KMS-11 (cell line): ENCODE measurements at regions not wholly inside any gene's neighbourhood (a gene's known extent, or its start where the extent isn't known, plus 50 kb on each side); places are given as distances from the start of the nearest gene placed in this dataset.

Source experiments
- H2AFZ ChIP-seq: fragments of 200-600 bp; sonication (generic); 2 replicates; pipeline ENCODE4 v1.6.1; 2016; ENCODE audit warnings: antibody characterized with exemption, mixed run types, low read depth
- H3K27ac ChIP-seq: fragments of 200-600 bp; sonication (generic); 2 replicates; pipeline ENCODE4 v1.6.1; 2016; ENCODE audit warnings: mild to moderate bottlenecking, mixed run types
- H3K27me3 ChIP-seq: fragments of 200-600 bp; sonication (generic); 2 replicates; pipeline ENCODE4 v1.6.1; 2017; ENCODE audit warnings: mild to moderate bottlenecking, low read depth, mixed run types, moderate library complexity; ENCODE audit not compliant: insufficient read depth
- H3K36me3 ChIP-seq: fragments of 200-600 bp; sonication (generic); 2 replicates; pipeline ENCODE4 v1.6.1; 2017; ENCODE audit warnings: mild to moderate bottlenecking, mixed run types; ENCODE audit not compliant: insufficient read depth
- H3K4me1 ChIP-seq: fragments of 200-600 bp; sonication (generic); 2 replicates; pipeline ENCODE4 v1.6.1; 2016; ENCODE audit warnings: mild to moderate bottlenecking, low read depth, mixed run types; ENCODE audit not compliant: poor library complexity, severe bottlenecking
- H3K4me2 ChIP-seq: fragments of 200-600 bp; sonication (generic); 2 replicates; pipeline ENCODE4 v1.7.0; 2016; ENCODE audit warnings: mild to moderate bottlenecking, mixed run types
- H3K4me3 ChIP-seq: fragments of 200-600 bp; sonication (generic); IDR thresholded peaks from 2 replicates; pipeline ENCODE4 v1.6.1; 2017; ENCODE audit warnings: low read depth, low read length, mixed read lengths; ENCODE audit not compliant: insufficient read depth
- H3K79me2 ChIP-seq: fragments of 200-600 bp; sonication (generic); 2 replicates; pipeline ENCODE4 v1.6.1; 2016; ENCODE audit warnings: low read depth, mixed run types; ENCODE audit not compliant: insufficient read depth
- H3K9ac ChIP-seq: fragments of 200-600 bp; sonication (generic); 2 replicates; pipeline ENCODE4 v1.6.1; 2016; ENCODE audit warnings: mild to moderate bottlenecking, mixed run types
- H4K20me1 ChIP-seq: fragments of 200-600 bp; sonication (generic); 2 replicates; pipeline ENCODE4 v1.6.1; 2016; ENCODE audit warnings: mild to moderate bottlenecking, mixed run types; ENCODE audit not compliant: insufficient read depth
- TF ChIP-seq, protein P1 (sequence below): fragments of 200-600 bp; sonication (generic); conservative IDR thresholded peaks from 2 replicates; pipeline ENCODE4 v1.6.1; 2017; ENCODE audit warnings: low read depth, mild to moderate bottlenecking, antibody characterized with exemption, low read length, moderate library complexity, mixed read lengths

DNA sequence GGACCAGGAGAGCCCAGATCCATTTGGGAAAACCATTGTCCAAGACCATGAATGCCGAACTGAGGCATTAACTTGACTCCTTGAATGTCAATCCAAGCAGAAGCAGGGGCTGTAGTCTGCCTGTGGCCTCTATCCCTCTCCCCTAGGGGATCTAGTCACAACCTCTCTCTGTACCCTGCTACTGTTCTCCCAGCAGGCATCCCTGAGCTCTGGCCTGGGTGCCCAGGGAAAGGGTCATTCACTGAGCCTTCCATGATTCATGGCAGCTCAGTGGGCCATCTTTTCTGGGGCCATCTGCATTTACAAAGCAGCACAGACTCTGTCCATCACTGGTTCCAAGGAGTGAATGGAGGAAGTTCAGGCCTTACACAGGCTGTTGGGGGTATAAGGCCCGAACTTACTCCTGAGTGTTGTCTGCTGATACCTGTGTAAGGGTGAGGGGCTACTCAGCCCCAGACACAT, 151.8 kb downstream of the ZFP36L2 start:
- Histone ChIP-seq H3K9ac (no peak overlapping the region), H3K4me1 (no peaks in the 10 kb centered on the region), H2AFZ (no peak overlapping the region), H3K4me3 (no peak overlapping the region), H3K27ac (no peak overlapping the region), H4K20me1 (no peaks in the 10 kb centered on the region), H3K27me3 (no peaks in the 10 kb centered on the region), H3K4me2 (no peak overlapping the region), H3K79me2 (no peaks in the 10 kb centered on the region), H3K36me3 (no peaks in the 10 kb centered on the region)
- TF ChIP-seq, protein P1, sequence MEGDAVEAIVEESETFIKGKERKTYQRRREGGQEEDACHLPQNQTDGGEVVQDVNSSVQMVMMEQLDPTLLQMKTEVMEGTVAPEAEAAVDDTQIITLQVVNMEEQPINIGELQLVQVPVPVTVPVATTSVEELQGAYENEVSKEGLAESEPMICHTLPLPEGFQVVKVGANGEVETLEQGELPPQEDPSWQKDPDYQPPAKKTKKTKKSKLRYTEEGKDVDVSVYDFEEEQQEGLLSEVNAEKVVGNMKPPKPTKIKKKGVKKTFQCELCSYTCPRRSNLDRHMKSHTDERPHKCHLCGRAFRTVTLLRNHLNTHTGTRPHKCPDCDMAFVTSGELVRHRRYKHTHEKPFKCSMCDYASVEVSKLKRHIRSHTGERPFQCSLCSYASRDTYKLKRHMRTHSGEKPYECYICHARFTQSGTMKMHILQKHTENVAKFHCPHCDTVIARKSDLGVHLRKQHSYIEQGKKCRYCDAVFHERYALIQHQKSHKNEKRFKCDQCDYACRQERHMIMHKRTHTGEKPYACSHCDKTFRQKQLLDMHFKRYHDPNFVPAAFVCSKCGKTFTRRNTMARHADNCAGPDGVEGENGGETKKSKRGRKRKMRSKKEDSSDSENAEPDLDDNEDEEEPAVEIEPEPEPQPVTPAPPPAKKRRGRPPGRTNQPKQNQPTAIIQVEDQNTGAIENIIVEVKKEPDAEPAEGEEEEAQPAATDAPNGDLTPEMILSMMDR: no peak

DNA sequence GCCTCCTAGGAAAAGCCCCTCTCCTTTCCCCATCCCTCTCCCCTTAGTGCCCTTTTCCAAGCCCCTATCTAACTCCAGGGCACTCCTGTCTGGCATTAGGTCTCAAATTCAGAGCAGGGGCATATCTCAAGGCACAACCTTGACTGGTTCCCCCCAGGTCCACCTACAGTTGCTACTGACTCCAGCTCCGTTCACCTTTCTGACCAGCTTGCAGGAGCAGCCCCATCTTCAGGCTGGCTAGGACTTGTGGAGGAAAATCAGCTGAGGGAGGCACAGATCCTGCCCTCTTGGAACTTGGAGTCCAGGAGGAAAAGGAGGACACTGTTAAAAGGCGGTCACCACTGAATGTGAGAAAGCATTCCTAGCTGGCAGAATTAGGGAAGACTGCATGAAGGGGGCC, 152.4 kb downstream of the ZFP36L2 start:
- H3K9ac ChIP-seq: no peak overlapping the region
- TF ChIP-seq, protein P1: no peak

DNA sequence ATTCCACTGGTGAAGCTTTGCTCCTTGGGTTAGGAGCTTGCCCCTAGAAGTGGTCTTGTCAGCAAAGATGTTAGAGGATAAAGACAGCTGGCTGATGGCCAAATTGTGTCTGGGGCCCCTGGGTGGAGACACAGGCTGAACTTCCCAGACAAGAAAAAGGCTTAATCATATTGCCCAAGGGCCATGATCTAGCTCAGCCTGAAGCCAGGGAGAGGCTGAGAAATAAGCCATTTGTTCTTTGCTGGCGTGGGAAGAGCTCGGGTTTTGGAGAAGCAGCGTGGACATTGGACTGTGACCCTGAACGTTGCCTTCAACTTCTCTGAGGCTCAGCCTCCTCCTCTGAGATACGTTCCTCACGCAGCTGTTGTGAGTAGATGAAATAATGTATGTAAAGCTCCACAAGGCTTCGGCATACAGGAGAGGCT, 153.0 kb downstream of the ZFP36L2 start:
- TF ChIP-seq, protein P1: no peak
- H3K27me3 ChIP-seq: no peaks in the 10 kb centered on the region
- no peaks in the 10 kb centered on the region for H3K36me3 ChIP-seq
- H4K20me1 ChIP-seq: no peaks in the 10 kb centered on the region
- H3K4me2 ChIP-seq: no peak overlapping the region
- no peaks in the 10 kb centered on the region for H3K79me2 ChIP-seq
- no peak overlapping the region for H3K4me3 ChIP-seq
- H3K27ac ChIP-seq: no peak overlapping the region
- no peaks in the 10 kb centered on the region for H3K4me1 ChIP-seq
- H3K9ac ChIP-seq: no peak overlapping the region
- H2AFZ ChIP-seq: no peak overlapping the region

More for the DNA sequence above, 152.4 kb downstream of the ZFP36L2 start:
- Histone ChIP-seq H3K36me3 (no peaks in the 10 kb centered on the region), H3K4me1 (no peaks in the 10 kb centered on the region), H3K27me3 (no peaks in the 10 kb centered on the region), H3K4me3 (no peak overlapping the region), H3K27ac (no peak overlapping the region), H3K4me2 (no peak overlapping the region), H2AFZ (no peak overlapping the region), H4K20me1 (no peaks in the 10 kb centered on the region), H3K79me2 (no peaks in the 10 kb centered on the region)

DNA sequence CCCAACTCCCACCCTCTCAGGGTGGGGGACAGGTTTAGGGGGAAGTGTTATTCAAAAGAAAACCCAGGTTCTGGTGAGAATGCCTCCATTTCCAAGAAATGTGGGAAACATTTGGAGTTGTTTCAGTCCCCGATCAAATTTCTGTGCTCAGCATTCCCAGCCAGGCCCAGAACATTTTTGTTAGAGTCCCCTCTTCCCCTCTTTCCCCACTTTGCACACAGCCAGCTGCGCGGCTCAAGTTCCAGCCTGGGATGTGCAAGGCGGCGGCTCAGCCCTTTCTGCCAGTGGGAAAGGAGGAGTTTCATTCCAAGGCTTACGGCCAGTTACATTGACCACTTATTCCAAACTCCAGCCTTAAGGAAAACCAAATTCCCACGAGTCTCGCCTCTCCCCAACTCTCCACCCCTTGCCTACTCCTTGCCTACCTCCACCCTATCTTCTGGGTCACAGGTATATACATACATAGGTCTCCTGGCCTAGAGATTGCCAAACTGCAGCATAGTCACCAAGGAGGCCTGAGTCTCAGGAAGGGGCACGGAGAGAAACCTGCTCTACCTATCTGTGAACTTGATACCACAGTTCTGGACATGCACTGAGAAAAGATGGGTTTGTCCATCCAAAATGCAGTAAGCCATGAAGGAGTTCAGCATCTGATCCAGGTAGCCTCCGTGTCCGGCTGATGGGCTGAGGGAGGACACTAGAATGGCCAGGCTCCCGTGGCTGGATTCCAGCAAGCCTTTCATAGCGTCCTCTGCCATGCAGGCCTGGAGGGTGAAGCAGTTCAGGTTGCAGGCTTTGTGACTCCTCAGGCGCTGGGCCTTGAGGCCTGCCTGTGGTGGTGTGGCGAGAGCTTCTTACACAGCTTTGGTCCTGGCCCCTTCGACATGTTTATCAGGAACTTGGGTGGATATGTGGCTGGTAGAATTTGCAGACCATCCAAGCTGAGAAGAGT, 154.5 kb downstream of the ZFP36L2 start:
- Histone ChIP-seq H3K4me1 (no peaks in the 10 kb centered on the region), H3K4me3 (no peak overlapping the region), H2AFZ (no peak overlapping the region), H3K79me2 (no peaks in the 10 kb centered on the region), H3K27ac (no peak overlapping the region), H3K27me3 (no peaks in the 10 kb centered on the region), H3K9ac (no peak overlapping the region), H3K36me3 (no peaks in the 10 kb centered on the region), H3K4me2 (no peak overlapping the region), H4K20me1 (no peaks in the 10 kb centered on the region)
- TF ChIP-seq, protein P1: no peak
